WERI-Rb-1 (cell line): ENCODE measurements at regions not wholly inside any gene's neighbourhood (a gene's known extent, or its start where the extent isn't known, plus 50 kb on each side); places are given as distances from the start of the nearest gene placed in this dataset.

Experiments used
- DNase-seq: peaks from one replicate; pipeline ENCODE4 v3.0.0-alpha.2; 2020
- H3K27ac ChIP-seq: fragments of 250-450 bp; sonication (Bioruptor Pico); 2 replicates; pipeline ENCODE4 v1.5.1; 2020; ENCODE audit warnings: mild to moderate bottlenecking, moderate library complexity
- H3K27me3 ChIP-seq: fragments of 250-450 bp; sonication (Bioruptor Pico); 2 replicates; pipeline ENCODE4 v1.5.1; 2021; ENCODE audit warnings: mild to moderate bottlenecking, low read depth, moderate library complexity; ENCODE audit not compliant: insufficient read depth, severe bottlenecking
- H3K36me3 ChIP-seq: fragments of 250-450 bp; sonication (Bioruptor Pico); 2 replicates; pipeline ENCODE4 v1.5.1; 2020; ENCODE audit warnings: mild to moderate bottlenecking, moderate library complexity
- H3K4me3 ChIP-seq: 2 replicates; pipeline ENCODE4 v1.5.1; 2011; ENCODE audit warnings: low read depth, mild to moderate bottlenecking, control low read depth, low read length
- H3K9me3 ChIP-seq: fragments of 250-450 bp; sonication (Bioruptor Pico); 2 replicates; pipeline ENCODE4 v1.5.1; 2021; ENCODE audit warnings: mild to moderate bottlenecking, moderate library complexity; ENCODE audit not compliant: severe bottlenecking
- CTCF ChIP-seq: IDR thresholded peaks from 2 replicates; pipeline ENCODE4 v1.5.1; 2011; ENCODE audit warnings: low read depth, mild to moderate bottlenecking, control low read depth, inconsistent platforms, low read length

GRCh38 chr4:11216520-11216919 is 212.2 kb downstream of the HS3ST1 start:
- no peak for DNase-seq
- Histone ChIP-seq H3K9me3 (peaks cover 3% of the 10 kb centered on the region), H3K36me3 (no peaks in the 10 kb centered on the region), H3K27ac (no peak overlapping the region), H3K27me3 (no peaks in the 10 kb centered on the region), H3K4me3 (no peak overlapping the region)
- TF ChIP-seq CTCF: no peak

GRCh38 chr4:11214281-11214680 is 214.4 kb downstream of the HS3ST1 start:
- Histone ChIP-seq H3K9me3 (peaks cover 3% of the 10 kb centered on the region), H3K4me3 (no peak overlapping the region), H3K36me3 (no peaks in the 10 kb centered on the region), H3K27me3 (no peaks in the 10 kb centered on the region), H3K27ac (no peak overlapping the region)
- TF ChIP-seq CTCF: no peak
- DNase-seq: no peak

GRCh38 chr4:11209826-11210225 is 218.9 kb downstream of the HS3ST1 start:
- no peak for TF ChIP-seq CTCF
- Histone ChIP-seq H3K36me3 (no peaks in the 10 kb centered on the region), H3K27ac (no peak overlapping the region), H3K4me3 (no peak overlapping the region), H3K9me3 (peaks cover 3% of the 10 kb centered on the region), H3K27me3 (no peaks in the 10 kb centered on the region)
- DNase-seq: no peak

- no peak overlapping the region for H3K4me3 ChIP-seq
- no peaks in the 10 kb centered on the region for H3K27me3 ChIP-seq
- no peak for DNase-seq
- no peak for TF ChIP-seq CTCF
- H3K9me3 ChIP-seq: no peaks in the 10 kb centered on the region
- no peak overlapping the region for H3K27ac ChIP-seq
- H3K36me3 ChIP-seq: no peaks in the 10 kb centered on the region
These were observed 227.4 kb downstream of the HS3ST1 start for GRCh38 chr4:11201256-11201655.

GRCh38 chr4:11198516-11199305 is 230.0 kb downstream of the HS3ST1 start:
- Histone ChIP-seq H3K27ac (no peak overlapping the region), H3K9me3 (no peaks in the 10 kb centered on the region), H3K27me3 (no peaks in the 10 kb centered on the region)

More at GRCh38 chr4:11198516-11199305, 230.0 kb downstream of the HS3ST1 start:
- no peaks in the 10 kb centered on the region for H3K36me3 ChIP-seq
- no peak for TF ChIP-seq CTCF
- no peak overlapping the region for H3K4me3 ChIP-seq
- DNase-seq: no peak
